ENCODE measurements at regions not wholly inside any gene's neighbourhood (a gene's known extent, or its start where the extent isn't known, plus 50 kb on each side); places are given as distances from the start of the nearest gene placed in this dataset.
"Not testable (repeated sequence)": the region's sequence is repeated elsewhere in the genome, so short reads cannot be mapped to it uniquely, and the experiment has no call there.

DNA sequence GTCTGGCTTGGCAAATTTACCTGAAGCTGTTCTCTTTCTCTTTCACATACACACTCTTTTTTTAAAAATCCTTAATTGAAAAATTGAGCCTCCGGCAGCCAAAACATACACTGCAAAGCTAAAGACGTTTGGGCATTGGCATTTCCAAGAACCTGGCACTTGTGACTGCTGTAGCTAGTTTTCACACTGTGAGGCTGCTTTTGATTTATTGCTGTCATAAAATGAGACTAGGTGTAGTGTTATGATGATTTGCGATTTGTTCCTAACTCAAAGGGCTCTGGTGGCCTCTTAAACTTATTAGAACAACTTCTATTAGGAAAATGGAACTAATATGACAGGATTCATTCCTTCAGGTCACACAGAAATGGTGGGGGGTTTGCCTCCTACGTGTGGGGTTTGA lies 377.1 kb upstream of the FAR2 start:
- intact Hi-C loops (cut with micrococcal nuclease) = no loop called here

GRCh38 chr12:28775556-28775955 lies 373.5 kb upstream of the FAR2 start:
- intact Hi-C loops (cut with micrococcal nuclease) = no loop called here

- intact Hi-C loops (cut with micrococcal nuclease) = no loop called here
Measured at GRCh38 chr12:28776220-28776619, 372.9 kb upstream of the FAR2 start.

DNA sequence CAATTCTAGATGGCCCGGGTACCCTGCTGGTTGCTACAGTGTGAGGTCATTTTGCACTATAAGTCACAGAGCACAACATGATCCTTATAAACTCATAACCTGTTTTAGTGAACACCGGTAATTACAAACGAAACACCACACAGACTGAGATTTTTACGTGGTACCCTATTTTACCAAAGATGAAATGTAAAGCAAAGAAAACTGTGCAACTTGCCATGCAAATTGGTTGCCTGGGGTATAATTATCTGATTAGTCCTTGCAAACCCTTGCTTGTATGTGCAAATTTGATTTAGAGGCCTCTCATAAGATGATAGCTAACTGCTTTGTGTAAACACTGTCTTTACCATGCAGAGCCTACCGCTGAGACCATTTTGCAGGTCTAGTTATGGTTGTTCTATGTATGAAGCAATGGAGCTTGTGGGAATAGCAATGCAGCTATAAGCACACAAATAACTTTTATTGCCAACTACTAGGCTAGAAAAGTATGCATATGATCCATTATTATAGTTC lies 372.1 kb upstream of the FAR2 start:
- intact Hi-C loops (cut with micrococcal nuclease) = no loop called here

- intact Hi-C loops (cut with micrococcal nuclease) = no loop called here
Measured at GRCh38 chr12:28777603-28778365, 371.3 kb upstream of the FAR2 start.

GRCh38 chr12:28780096-28780495 lies 369.0 kb upstream of the FAR2 start:
- intact Hi-C loops (cut with micrococcal nuclease) = no loop called here

DNA sequence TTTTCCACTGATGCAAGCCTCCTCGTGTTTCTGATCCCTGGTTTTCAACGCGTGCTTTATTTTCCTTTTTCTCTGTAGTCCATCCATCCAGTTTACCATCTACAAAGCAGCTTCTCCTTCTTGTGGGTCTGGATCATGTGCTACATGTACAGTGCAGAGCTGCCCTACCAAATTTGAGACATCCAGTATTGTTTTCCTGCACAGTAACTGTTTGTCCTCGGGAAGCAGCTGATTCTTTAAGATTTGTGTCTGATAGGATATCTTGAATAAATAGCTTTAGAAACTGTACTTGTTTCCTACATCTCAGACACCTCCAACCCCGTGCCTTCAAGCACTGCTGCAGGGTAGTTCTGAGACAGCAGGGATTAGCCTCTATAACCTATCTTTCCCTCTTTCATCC lies 368.1 kb upstream of the FAR2 start:
- intact Hi-C loops (cut with micrococcal nuclease) = no loop called here

DNA sequence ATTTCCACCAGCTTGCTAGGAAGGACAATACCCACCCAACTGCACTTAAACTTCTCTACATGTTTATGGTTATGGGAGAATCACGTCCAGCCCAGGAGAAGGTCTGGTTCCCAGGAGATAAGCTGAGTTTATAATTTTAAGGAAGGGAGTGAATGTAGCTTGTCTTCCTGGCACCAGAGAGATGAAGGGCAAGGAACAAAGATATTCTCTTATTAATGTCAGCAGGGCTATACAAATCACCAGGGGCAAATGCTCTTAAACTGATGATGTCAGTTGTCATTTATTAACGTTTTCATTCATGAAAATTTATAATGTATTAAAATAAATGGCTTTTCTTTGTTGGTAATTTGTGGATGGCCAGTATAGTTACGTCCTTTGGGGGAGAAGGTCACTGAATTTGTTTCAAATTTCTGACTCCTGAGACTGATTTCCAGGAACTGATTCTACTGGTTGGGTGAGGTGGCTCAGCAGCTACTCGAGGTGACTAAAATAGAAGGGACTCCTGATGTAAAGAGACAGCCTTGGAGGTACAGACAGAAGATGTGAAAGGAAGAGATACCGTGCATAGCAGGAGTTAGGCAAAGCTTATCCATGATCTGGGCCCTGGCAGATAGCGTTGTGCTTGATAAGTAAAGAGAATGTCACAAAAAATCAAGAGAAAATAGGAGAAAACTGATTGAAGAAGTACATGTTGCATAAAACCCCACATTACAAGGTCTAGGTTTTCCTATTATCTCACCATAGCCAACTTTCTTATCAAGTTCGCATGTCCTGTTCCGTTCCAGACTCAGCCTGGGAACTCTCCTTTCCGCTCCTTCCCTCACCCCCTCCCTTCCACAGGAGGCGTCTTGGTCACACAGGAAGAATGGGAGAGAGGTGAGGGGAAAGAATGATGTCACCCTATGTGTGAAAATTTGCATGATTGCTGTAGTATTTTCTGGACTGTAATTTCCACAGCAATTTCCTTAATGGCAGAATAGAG lies 367.1 kb upstream of the FAR2 start:
- intact Hi-C loops (cut with micrococcal nuclease) = no loop called here

DNA sequence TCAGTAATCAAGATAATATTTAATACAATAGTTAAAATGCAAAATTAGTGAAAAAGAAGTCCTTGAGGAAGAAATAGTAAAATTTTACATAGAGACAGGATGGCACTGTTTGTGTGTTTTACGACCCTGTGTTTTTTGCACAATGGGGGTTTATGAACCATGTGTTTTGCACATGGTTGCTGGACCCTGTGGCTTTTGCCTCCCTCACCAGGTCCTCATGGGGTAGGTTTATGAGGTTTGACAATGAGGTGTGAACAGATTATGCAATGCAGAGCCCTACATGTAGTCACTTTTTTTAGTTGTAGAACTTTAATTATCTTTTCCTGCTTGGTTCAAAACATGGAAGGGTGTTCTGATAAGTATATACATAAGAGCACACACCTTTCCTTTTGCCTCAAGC lies 366.3 kb upstream of the FAR2 start:
- intact Hi-C loops (cut with micrococcal nuclease) = no loop called here

DNA sequence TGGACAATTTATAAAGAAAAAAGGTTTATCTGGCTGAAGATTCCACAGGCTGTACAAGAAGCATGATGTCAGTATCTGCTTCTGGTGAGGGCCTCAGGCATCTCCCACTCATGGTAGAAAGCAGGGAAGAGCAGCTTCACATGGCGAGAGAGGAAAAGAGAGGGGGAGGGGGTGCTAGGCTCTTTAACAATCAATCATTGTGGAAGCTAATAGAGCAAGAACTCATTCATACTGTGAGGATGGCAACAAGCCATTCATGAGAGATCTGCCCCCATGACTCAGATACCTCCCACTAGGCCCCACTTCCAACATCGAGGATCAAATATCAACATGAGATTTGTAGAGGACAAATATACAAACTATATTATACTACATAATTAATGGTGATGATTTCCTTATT lies 361.9 kb upstream of the FAR2 start:
- intact Hi-C loops (cut with micrococcal nuclease) = no loop called here

DNA sequence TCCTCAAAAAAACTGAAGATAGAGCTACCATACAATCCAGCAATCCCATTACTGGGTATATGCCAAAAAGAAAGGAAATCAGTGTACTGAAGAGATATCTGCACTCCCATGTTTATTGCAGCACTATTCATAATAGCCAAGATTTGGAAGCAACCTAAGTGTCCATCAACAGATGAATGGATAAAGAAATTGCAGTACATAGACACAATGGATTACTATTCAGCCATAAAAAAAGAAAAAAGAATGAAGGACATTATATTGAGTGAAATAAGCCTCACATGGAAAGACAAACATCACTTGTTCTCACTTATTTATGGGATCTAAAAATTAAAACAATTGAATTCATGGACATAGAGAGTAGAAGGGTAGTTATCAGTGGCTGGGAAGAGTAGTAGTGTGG lies 360.8 kb upstream of the FAR2 start:
- intact Hi-C loops (cut with micrococcal nuclease) = not testable (repeated sequence)

- intact Hi-C loops (cut with micrococcal nuclease) = no loop called here
Measured at GRCh38 chr12:28793581-28794151, 355.4 kb upstream of the FAR2 start.

GRCh38 chr12:28794211-28794610 lies 354.9 kb upstream of the FAR2 start:
- intact Hi-C loops (cut with micrococcal nuclease) = no loop called here

DNA sequence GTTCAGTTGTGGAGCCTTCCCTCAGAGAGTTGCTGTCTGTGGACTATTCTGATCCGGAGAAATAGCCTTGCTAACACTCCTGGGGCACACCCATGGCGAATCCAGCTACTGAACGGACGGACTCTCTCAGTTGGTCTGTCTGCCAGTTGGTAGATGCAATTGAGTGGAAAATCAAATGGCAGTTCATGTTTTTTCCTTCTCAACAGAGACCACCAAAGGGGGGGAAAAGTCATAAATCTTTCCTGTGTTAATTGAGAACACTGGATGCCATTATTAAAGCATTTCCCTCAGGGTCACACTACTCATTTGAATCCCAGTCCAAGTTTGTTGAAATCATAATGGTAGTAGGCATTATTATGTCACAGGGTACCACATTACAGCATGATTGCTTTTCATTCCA lies 354.3 kb upstream of the FAR2 start:
- intact Hi-C loops (cut with micrococcal nuclease) = no loop called here

DNA sequence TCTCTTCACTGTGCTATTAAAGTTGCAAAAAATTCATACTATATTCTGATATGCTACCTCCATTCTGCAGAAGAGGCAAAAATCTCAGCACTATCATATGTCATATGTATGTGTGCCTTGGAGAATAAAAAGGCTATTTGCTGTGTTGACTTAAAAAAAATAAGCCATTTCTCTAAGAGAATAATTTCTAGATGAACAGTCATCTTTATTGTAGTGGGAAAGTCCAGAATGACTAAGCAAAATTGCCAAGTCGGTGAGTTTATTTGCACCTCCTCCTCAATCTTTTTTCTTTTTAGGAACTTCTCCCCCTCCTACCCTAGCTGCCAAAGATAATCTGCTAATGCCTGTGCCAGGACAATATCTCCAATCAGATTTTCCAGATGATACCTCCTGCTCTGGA lies 353.8 kb upstream of the FAR2 start:
- intact Hi-C loops (cut with micrococcal nuclease) = no loop called here

- intact Hi-C loops (cut with micrococcal nuclease) = no loop called here
Measured at GRCh38 chr12:28799348-28799747, 349.7 kb upstream of the FAR2 start.

- intact Hi-C loops (cut with micrococcal nuclease) = no loop called here
Measured at GRCh38 chr12:28800129-28800528, 348.9 kb upstream of the FAR2 start.

- intact Hi-C loops (cut with micrococcal nuclease) = no loop called here
Measured at GRCh38 chr12:28802706-28803438, 346.2 kb upstream of the FAR2 start.

GRCh38 chr12:28807535-28807934 lies 341.5 kb upstream of the FAR2 start:
- intact Hi-C loops (cut with micrococcal nuclease) = no loop called here

DNA sequence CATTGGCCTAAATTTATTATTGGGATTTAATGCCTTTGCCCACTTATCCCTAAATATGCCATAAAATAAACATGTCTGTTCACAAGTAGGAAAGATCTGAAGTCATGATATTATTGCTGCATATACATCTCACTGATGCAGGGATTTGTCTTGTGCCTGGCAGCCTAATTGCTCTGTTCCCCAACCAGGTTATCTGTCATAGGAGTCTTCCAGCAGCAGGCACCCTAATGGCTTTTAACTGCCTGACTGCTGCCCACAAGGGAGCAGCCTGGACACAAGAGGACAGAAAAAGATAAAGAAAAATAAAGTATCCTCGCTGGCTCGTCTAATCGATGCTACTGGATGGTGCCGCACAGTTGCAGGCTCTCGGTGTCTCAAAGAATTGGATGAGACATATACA lies 337.6 kb upstream of the FAR2 start:
- intact Hi-C loops (cut with micrococcal nuclease) = no loop called here

DNA sequence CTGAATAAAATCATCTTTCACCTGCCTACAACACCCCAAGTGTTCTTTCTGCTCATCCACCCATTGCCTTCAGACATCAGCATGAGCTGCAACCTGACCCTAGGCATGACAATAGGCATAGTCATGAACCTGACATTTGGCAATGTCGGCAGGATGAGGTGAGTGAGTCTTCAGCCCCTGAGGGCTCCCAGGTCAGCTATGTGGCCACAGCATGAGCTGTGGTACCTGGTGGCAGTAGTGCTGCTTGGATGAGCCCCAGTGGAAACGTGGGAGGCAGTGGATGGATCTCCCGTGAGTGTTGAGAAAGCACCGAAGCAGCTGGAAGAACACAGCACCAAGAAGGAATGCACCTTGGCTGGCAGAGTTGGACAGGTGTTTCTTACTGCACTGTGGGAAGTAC lies 334.8 kb upstream of the FAR2 start:
- intact Hi-C loops (cut with micrococcal nuclease) = no loop called here
